GM21381 (cell line): ENCODE measurements at regions not wholly inside any gene's neighbourhood (a gene's known extent, or its start where the extent isn't known, plus 50 kb on each side); places are given as distances from the start of the nearest gene placed in this dataset.
"Not testable (repeated sequence)": the region's sequence is repeated elsewhere in the genome, so short reads cannot be mapped to it uniquely, and the experiment has no call there.

Source experiments
- ATAC-seq: cut with Tn5 transposase; IDR thresholded peaks from one replicate; pipeline ENCODE4 v1.9.1; 2021; ENCODE audit warnings: mild to moderate bottlenecking, moderate library complexity; ENCODE audit not compliant: unreplicated experiment

DNA sequence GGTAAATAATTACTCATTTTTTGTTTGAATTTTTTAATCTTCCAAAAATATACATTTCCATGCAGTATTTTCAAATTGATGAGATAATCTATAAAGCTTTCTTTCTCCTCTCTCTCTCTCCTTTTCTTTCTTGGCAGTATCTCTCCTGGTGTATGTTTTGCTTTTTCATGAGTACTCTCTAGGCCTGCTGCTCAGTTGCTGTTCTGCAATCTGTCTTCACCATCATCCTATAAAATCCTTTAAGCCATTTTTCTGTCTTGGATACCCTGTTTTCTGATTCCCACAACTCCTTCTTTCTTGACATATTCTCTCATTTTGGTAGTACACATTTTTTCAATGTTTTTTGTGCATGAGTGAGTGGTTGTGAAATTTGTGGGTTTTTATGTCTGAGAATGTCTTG, 1558.1 kb upstream of the LRRTM3 start:
- no peak for ATAC-seq

DNA sequence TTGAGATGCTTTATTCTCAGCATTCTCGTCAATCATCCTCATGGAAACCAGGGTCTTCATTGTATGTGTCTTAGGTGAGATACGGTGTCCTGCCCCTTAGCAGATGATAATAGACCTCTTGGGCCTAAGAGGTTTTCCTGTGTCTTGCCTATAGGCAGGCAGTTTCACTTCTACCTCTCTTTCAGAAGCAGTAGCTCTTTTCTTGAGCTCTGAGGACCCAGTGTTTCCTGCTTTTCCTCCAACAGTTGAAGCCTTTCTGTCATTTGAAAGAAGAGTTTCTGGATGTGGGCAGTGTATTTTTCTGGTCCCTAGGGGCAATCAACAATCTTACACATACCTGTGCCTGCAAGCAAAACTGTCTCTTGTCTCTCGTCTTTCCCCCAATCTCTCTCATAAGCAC, 1550.3 kb upstream of the LRRTM3 start:
- no peak for ATAC-seq

DNA sequence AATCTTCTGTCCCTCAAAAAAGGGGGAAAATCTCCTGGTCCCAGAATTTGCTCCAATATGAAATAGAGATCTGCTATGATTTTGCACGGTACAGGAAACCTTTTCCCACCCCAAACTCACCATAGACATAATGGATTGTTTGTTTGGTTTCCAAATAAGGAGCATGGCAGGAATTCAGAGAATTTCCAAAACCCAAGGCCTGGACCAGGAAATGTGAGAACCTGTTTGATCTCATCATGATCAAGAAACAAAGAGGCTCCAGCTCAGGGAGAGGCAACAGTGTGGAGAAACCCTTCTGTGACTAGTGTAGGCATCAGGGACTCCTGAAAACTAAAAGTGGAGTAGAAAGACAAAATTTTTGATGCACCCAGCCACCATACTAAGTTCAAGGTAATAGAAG, 1548.1 kb upstream of the LRRTM3 start:
- ATAC-seq: no peak

DNA sequence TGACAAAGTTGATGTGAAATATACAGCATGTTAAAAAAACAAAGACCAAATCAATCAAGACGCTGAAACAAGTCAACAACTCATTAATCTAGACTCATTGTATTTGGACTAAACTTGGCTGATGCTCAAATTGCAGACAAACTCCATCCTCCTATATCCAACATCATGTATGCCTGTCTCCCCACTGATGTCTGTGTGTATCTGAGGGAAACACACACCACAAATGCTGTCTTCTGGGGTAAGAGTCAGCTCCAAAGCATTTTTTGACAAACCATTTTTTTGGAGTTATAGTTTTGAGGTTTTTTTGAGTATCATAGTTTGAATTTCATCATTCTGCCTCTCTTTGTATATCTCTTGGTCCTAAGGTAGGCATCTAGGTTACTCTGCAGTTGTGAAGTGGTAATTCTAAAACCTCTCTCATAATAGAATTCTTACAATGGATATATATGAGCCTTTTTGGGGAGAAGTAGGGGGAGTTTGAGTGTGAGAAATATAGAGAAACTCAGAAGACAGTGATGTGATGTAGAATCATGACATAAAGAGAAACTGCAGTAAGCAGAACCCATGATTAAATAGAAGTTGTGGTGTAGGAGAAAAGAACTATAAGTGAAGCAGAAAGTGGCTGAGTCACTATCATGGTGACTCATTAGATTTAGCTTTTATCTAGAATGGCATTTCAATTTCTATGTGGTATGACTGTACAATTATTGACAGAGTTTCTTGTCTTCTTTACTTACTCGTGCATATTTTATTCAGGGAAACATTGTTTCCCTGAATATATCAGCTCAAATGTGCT, 1531.1 kb upstream of the LRRTM3 start:
- no peak for ATAC-seq

DNA sequence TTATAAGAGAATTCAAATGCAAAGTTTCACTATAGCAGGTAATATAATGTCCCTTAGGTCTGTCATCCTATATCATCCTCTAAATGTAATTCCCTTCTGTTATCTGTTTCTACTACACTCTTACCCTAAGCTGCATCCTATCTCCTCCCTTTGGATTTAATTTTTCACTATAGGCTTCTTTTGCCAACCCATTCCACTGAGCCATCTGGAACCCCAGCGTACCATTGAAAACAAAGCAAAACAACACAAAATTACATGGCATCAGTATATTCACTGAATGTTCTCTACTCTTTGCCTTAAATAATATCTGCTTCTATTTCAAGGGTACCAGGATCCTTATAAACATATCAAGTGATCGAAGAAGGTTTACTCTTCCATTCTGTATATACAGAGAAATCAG, 1530.2 kb upstream of the LRRTM3 start:
- ATAC-seq: no peak

DNA sequence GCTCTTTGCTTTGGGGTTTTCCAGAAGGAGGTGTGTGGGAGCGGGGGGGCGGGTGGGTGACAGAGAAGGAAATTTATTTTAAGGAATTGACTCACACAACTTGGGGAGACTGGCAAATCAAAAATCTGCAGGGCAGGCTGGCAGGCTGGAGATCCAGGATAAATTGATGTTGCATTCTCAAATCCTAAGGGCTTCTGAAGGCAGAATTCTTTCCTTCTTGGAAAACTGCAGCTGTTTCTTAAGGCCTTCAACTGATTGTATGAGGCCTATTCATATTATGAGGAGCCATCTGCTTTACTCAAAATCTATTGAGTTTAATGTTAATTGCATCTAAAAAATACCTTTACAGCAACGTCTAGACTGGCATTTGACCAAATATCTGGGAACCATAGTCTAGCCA, 1528.8 kb upstream of the LRRTM3 start:
- ATAC-seq: no peak

DNA sequence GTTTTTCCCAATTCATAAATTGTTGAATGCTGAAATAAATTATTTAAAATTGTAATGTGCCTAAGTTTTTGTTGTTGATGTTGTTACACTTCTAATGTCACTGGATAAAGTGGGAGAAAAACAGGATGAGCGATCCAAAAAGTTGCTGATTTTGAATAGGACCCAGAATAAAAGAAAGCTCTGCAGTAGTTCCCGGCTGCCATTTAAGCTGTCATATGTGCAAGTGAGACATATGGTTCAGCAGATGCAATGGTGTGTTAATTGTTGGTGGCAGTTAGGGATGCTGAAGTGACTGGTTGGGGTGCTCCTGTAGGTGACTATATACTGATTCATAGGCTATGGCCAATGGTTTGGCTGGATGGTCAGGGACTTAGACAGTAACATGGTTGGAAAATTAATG, 1517.4 kb upstream of the LRRTM3 start:
- ATAC-seq: no peak

DNA sequence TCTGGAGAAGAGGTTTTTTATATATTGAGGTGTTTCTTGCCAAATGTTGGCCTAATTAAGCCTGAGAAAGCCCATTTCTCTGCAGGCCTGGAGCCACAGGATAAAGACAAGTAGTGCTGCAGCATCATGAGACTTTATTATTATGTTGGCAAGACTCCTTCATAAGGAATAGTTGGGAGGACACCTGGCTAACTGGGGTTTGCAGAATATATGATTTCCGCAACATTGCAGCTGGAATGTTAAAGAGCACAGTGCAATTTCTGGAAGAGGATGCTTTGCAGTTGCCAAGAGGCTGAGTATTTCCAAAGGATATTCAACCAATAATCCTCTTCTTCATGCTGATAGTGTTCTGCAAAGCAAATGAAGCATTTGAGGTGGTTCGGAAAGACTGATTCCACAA, 1512.8 kb upstream of the LRRTM3 start:
- no peak for ATAC-seq

DNA sequence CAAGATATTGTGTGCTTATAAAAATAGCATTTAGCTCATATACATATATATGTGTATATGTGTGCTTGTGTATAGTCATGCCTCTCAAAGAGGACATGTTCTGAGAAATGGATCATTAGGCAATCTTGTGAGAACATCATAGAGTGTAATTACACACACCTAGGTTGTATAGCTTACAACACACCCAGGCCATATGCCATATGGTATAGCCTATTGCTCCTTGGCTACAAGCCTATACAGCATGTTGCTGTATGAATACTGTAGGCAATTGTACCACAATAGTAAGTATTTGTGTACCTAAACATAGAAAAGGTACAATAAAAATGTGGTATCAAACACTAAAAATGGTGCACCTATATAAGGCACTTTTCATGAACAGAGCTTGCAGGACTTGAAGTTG, 1510.5 kb upstream of the LRRTM3 start:
- no peak for ATAC-seq

DNA sequence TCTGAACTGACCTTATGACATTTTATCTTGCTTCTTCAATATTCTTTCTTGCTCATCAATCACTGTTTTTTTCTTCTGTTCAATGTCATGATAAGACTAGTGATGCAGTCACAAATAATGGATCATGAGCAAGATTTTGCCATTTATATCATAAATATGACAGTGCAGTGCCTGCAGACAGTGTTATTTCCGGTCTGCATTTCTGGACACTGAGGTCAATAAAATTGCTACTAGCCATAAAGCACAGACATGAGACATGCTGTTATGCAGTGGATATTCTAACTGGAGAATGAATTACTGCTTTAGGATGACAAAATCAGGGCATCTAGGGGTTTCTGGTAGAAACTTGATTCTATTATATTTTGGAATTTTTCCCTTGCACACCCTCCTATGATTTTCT, 1509.7 kb upstream of the LRRTM3 start:
- no peak for ATAC-seq

DNA sequence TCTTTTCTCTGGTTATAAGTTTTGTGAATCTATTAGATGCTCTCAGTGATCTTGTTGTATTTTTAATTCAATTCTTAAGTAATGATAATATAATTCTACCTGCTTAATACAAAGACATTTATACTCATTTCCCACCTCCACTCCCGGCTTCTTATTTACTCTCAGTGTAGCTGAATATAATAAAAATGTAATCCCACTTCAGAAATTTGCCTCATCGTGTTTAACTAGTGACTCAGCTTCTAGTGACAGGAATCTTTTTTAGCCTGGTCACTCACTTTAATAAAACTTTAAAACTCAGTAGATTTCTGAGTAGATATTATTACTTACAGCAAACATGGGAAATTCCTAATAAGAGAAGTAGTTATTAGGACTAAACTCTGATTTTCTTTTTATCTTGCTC, 1506.2 kb upstream of the LRRTM3 start:
- no peak for ATAC-seq

DNA sequence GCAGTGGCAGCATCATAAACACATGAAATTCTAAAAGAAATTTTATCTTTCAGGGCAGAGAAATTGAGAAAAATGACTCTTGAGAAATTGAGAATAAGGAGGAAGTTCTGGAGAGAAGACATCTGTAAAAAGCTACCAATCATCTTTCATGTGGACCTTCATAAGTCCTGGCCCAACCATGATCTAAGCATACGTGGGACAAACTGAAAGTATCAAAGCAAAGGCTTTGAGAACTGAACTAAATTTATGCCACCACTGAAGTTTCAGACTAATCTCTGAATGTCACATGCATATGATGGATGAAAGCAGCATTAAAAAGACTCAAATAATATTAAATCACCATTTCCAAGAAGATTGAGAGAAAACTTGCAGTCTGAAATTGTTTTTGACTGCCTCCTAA, 1502.8 kb upstream of the LRRTM3 start:
- no peak for ATAC-seq

DNA sequence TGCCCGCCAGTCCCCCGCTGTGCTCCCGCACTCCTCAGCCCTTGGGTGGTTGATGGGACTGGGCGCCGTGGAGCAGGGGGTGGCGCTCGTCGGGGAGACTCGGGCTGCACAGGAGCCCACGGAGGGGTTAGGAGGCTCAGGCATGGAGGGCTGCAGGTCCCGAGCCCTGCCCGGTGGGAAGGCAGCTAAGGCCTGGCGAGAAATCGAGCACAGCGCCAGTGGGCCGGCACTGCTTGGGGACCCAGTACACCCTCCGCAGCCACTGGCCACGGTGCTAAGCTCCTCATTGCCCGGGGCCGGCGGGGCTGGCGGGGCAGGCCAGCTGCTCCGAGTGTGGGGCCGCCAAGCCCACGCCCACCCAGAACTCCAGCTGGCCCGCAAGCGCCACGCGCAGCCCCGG, 1496.5 kb upstream of the LRRTM3 start:
- not testable (repeated sequence) for ATAC-seq

DNA sequence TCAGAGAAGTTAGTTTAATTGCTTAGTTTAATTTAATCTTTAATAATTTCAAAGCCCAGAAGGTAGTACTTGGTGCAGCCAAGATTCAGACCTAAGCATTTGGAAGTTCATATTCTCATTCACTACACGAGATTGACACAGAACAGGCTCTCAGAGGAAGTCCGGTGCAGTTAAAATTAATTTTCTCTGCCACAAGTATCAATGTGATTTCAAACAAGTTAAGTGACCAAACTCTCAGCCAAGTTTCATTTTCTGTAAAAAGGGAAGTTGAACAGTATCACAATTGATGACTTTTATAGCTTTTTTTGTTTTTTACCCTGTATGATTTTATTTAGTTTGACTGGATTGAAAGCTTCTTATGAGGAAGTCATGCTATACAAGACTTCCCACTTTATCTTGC, 1494.9 kb upstream of the LRRTM3 start:
- ATAC-seq: peak; percentile 58

DNA sequence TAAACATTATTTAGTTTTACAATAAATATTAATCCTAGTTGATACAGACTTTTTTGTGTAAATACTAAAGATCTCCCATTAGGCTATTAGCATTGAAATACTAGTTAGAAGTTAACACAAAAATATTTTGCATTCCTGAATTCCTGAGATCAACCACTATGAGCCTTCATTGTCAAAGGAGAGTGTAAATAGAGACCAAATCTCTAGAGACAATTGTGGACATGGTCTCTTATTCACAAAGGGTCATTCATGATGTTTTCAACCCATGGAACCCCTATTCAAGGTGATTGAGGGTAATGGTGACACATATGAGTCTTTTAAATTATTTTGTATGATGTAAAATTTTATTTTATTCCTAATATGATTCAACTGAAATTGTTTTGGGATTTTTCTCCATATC, 1454.8 kb upstream of the LRRTM3 start:
- no peak for ATAC-seq

DNA sequence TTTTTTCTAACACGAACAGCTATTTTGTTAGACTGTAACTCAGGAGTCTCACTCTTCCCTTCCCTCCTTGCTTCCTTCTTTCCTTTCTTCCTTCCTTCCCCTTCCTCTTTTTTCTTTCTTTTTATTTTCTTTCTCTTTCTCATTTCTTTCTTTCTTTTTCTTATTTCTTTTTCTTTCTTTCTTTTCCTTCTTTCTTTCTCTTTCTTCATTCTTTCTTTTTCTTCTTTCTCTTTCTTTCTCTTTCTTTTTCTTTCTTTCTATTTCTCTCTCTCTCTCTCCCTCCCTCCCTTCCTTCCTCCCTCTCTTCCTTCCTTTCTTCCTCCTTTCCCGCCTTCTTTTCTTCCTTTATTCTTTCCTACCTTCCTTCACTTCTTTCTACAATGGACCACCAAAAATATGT, 1443.0 kb upstream of the LRRTM3 start:
- ATAC-seq: no peak

DNA sequence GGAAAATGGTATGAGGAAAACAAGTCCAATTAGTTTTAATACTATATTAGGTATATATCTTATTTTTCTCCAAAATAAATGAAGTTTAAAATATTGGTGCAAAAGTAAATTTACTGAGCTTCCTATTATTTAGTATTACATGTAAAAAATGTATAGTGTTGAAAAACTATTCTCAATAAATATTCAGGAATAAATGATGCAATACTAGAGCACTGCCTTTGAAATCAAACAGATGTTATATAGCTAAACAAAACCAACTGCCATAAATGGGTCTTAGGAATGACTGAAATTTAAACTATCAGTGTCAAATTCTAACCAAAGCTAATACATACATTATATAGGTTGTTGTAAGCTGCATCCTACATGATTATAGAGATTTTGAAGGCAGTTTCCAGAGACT, 1434.0 kb upstream of the LRRTM3 start:
- no peak for ATAC-seq

DNA sequence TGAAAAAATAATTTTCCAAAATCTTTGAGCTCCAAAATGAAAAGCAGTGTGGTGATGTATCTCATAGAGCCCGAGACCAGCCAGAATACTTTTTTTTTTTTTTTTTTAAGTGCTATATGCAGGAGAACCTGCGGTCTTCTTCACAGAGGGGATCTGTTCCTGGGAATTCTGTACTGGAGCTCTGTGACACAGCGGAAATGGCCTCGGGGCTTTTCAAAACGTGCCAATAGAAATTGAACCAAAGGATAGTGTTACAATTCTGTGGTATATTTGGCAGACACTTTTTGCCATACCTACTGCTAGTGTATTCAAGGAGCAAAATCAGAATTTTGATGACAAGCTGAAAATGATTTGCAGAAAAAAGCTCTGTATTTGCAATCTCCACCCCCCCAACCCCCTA, 1429.3 kb upstream of the LRRTM3 start:
- ATAC-seq: no peak

DNA sequence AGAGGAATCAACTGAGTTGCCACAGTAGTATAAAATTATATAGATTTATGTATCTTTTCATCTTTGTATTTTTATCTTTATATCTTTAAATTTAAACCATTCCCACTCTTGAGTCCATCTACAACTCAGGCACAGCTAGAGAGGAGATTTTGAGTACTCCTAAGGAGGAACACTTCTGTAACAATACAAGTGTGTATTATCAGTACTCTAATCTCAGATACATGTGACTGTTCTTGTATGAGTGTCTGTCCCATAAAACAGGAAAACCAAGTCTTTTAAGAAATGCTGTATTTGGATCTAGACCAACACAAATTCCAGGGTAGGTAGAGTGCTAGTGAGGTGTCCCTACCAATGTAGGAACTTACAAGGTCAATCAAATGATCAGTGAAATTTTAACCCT, 1428.0 kb upstream of the LRRTM3 start:
- no peak for ATAC-seq

DNA sequence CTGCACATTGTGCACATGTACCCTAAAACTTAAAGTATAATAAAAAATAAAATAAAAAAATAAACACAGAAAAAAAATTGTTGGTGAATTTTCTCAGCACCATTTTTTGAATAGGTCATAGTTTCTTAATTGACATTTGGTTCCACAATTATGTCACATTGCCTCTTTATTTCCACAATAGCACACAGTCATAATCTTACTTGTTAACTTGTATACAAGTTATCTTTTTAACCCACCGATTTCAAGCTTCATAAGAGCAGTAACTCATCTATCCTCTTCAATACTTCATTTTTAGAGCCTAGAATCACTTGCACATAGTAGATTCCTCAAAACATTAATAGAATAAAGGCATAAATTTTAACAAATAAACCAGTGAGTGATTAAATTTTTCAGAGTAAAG, 1425.1 kb upstream of the LRRTM3 start:
- no peak for ATAC-seq

DNA sequence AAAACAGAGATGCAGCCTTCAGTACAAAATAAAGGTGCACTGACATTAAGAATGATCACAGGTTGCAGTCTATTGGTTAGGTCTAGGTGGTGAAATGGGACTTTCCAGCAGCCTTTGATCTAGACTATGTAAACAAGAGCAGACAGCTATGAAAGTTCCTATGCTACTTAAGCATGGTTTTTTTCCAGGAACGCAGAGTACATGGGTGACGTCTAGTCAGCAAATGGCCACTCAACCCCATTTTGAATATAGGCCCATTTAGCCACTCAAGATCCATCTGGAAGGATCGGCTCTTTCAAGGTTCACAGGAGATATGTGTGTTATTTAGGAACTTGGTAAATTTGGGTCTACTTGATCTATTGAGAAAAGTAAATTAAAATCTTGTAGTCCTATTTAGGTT, 1424.6 kb upstream of the LRRTM3 start:
- ATAC-seq: peak; percentile 58

DNA sequence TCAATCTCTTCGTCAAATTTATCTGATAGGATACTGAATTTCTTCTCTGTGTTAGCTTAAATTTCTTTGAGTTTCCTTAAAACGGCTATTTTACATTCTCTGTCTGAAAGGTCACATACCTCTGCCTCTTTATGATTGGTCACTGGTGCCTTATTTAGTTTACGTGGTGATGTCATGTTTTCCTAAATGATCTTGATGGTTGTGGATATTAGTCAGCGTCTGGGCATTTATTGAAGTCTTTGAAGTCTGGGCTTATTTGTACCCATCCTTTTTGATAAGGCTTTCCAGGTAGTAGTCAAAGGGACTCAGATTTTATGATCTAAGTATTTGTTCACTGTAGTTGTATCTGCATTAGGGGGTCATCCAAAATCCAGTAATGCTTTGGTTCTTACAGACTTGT, 1407.5 kb upstream of the LRRTM3 start:
- ATAC-seq: no peak

DNA sequence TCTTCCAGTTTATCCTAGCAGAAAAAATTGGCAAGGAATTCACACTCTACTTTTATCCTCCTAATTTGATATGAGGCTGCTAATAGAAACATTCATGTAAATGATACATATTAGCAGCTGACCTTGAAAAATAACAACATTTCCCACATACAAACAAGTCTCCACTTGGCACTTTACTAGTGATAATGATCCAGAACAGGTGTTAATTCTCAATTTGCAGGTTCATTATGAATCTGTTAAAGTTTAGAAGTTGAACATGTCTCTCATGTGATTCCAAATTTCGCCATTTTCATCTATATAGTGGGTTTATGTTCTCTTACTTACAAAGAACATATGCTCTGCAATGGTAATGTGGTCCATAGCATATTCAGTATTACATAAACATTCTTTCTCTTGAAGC, 1396.8 kb upstream of the LRRTM3 start:
- no peak for ATAC-seq
